HG03439 (cell line): ENCODE measurements at regions not wholly inside any gene's neighbourhood (a gene's known extent, or its start where the extent isn't known, plus 50 kb on each side); places are given as distances from the start of the nearest gene placed in this dataset.
"Not testable (repeated sequence)": the region's sequence is repeated elsewhere in the genome, so short reads cannot be mapped to it uniquely, and the experiment has no call there.

ENCODE experiments used
- ATAC-seq: cut with Tn5 transposase; IDR thresholded peaks from one replicate; pipeline ENCODE4 v1.9.1; 2021; ENCODE audit warnings: mild to moderate bottlenecking, moderate library complexity; ENCODE audit not compliant: unreplicated experiment

GRCh38 chr6:115575285-115575684 is 485.4 kb downstream of the FRK start:
- ATAC-seq = no peak

GRCh38 chr6:115573861-115574260 is 486.8 kb downstream of the FRK start:
- no peak for ATAC-seq

GRCh38 chr6:115570331-115570730 is 490.4 kb downstream of the FRK start:
- no peak for ATAC-seq

GRCh38 chr6:115554060-115554459 is 506.6 kb downstream of the FRK start:
- ATAC-seq = no peak

- ATAC-seq = no peak
Measured at GRCh38 chr6:115551527-115551926, 509.2 kb downstream of the FRK start.

- no peak for ATAC-seq
Measured at GRCh38 chr6:115545672-115545986, 515.1 kb downstream of the FRK start.

- no peak for ATAC-seq
Measured at GRCh38 chr6:115544765-115545671, 515.7 kb downstream of the FRK start.

- no peak for ATAC-seq
Measured at GRCh38 chr6:115540077-115540869, 520.4 kb downstream of the FRK start.

- no peak for ATAC-seq
Measured at GRCh38 chr6:115539531-115539930, 521.2 kb downstream of the FRK start.

- no peak for ATAC-seq
Measured at GRCh38 chr6:115524821-115525220, 535.9 kb downstream of the FRK start.

GRCh38 chr6:115521747-115522146 is 538.9 kb downstream of the FRK start:
- not testable (repeated sequence) for ATAC-seq

- ATAC-seq = no peak
Measured at GRCh38 chr6:115514656-115515055, 546.0 kb downstream of the FRK start.

- no peak for ATAC-seq
Measured at GRCh38 chr6:115512923-115513322, 547.8 kb downstream of the FRK start.

- ATAC-seq = no peak
Measured at GRCh38 chr6:115511771-115512170, 548.9 kb downstream of the FRK start.

GRCh38 chr6:115502432-115502831 is 558.3 kb downstream of the FRK start:
- not testable (repeated sequence) for ATAC-seq

- no peak for ATAC-seq
Measured at GRCh38 chr6:115495184-115495583, 565.5 kb downstream of the FRK start.

- no peak for ATAC-seq
Measured at GRCh38 chr6:115487331-115487730, 573.4 kb downstream of the FRK start.

- ATAC-seq = no peak
Measured at GRCh38 chr6:115485400-115485799, 575.3 kb downstream of the FRK start.

- not testable (repeated sequence) for ATAC-seq
Measured at GRCh38 chr6:115480543-115480942, 580.1 kb downstream of the FRK start.

GRCh38 chr6:115474443-115475041 is 586.1 kb downstream of the FRK start:
- ATAC-seq = no peak

- ATAC-seq = no peak
Measured at GRCh38 chr6:115468272-115469005, 592.3 kb downstream of the FRK start.
